GM21423 (cell line): ENCODE measurements at regions not wholly inside any gene's neighbourhood (a gene's known extent, or its start where the extent isn't known, plus 50 kb on each side); places are given as distances from the start of the nearest gene placed in this dataset.
"Not testable (repeated sequence)": the region's sequence is repeated elsewhere in the genome, so short reads cannot be mapped to it uniquely, and the experiment has no call there.

Source experiments
- ATAC-seq: cut with Tn5 transposase; IDR thresholded peaks from one replicate; pipeline ENCODE4 v1.9.1; 2021; ENCODE audit warnings: mild to moderate bottlenecking, moderate library complexity; ENCODE audit not compliant: unreplicated experiment

DNA sequence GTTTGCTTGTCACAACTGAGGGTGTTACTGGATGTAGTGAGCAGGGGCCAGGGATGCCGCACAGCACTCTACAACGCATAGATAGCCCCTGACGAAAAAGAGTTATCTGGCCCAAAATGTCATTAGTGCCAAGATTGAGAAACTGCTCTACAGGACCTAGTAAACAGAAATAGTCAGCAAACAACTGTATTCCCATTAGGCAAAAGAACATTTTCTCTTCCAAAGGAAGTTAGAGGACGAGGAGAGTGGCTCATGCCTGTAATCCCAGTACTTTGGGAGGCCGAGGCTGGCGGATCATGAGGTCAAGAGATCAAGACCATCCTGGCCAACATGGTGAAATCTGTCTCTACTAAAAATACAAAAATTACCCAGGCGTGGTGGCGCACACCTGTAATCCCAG, 189.1 kb downstream of the DUSP10 start:
- ATAC-seq, result not testable (repeated sequence)

DNA sequence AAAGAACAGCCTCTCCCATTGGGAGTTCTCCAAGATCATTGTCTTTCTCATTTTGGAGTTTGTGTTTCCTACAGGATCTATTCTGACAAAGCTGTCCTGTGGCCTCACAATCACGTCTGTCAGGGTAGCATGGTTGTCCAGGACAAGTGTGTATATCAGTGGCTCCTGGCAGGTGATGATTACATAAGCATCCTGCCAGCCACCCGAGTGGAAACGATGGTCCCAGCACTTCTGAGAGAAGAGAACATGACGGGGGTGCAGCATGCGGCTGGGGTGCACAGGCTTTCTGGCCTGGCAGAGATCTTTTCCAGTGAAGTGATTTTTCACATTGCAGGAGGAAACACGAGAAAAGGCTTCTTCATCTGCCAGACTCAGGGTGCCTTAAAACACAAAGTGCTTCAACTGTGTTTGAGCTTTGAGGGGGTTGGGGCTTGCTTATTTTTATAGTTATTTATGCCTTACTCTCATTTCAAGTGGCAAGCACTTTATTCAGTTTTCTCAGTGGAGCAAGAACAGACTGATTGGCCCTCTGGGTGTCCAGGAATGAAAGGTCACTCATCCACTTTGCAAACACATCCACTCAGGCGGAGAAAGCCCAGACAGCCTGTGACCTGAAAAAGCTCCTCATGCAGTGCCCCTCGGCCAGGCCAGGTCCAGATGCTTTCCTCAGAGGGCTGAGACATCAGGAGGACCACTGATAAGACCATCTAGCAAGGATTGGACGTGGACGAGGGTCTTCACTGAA, 186.0 kb downstream of the DUSP10 start:
- no peak for ATAC-seq

DNA sequence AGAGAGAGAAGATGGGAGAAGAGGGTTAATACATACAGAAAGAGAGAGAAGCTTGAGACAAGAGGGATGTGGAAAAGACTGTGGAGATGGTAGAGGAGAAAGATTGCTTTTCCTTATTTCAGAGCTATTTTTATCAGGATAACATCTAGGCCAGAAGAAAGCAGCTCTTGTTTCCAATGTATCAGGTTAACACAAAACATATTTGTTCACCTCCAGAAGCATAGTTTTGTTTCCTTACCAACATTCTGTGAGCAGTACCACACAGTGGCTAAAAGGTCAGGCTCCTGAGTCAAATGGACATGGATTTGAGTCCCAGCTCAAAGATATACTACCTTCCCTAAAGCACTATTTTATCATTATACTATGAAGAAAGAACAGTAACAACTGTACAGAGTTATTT, 185.5 kb downstream of the DUSP10 start:
- ATAC-seq, result no peak

DNA sequence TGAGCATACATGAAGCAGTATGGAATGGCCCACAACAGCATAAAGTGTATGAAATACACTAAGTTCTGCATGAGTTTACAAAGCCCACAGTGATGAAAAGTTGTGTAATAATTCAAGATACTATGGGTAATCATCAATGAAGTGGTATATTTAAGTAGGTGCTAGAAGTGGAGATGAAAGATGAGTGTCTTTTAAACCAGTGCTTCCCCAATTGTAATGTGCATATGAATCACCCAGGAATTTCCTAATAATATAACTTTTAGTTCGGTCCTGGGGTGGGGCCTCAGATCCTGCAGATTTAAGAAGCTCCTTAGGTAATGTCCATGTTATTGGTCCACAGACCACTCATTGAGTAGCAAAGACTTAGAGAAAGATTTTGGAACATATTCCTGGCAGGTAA, 184.9 kb downstream of the DUSP10 start:
- ATAC-seq, result no peak

DNA sequence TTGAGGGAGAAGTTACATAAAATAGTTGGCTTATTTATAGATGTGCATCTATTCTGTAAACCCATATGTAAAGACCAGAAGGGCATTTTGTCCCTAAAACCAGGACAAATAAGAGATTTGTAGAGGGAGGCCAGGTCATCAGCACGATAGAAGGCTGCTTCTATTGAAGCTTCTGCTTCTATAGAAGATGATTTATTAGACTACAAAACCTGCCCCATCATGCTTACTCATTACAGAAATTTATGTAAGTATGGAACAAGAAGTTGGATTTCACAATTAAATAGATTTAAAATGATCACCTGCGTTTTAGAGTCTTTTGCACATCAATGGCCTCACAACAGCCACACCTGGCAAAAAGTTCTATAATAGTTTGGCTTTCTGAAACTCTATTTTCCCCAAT, 183.5 kb downstream of the DUSP10 start:
- ATAC-seq, result no peak

DNA sequence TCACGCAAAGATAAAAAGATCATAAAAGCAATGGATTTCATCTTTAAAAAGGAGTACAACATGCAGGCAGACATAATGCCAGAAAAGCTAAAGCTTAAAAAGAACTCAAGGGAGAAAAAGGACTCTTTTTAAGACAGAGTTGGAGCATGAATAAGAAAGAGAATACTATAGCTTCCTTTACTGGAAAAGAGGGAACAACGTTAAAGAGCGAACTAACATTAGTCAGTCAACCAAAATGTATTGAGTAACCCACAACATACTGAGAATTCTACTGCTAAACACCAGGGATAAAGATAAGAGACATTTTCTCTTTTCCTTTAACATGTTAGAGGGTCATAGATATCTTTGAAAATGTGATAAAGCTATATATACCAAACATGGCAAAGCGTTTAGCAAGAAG, 182.0 kb downstream of the DUSP10 start:
- ATAC-seq, result no peak

DNA sequence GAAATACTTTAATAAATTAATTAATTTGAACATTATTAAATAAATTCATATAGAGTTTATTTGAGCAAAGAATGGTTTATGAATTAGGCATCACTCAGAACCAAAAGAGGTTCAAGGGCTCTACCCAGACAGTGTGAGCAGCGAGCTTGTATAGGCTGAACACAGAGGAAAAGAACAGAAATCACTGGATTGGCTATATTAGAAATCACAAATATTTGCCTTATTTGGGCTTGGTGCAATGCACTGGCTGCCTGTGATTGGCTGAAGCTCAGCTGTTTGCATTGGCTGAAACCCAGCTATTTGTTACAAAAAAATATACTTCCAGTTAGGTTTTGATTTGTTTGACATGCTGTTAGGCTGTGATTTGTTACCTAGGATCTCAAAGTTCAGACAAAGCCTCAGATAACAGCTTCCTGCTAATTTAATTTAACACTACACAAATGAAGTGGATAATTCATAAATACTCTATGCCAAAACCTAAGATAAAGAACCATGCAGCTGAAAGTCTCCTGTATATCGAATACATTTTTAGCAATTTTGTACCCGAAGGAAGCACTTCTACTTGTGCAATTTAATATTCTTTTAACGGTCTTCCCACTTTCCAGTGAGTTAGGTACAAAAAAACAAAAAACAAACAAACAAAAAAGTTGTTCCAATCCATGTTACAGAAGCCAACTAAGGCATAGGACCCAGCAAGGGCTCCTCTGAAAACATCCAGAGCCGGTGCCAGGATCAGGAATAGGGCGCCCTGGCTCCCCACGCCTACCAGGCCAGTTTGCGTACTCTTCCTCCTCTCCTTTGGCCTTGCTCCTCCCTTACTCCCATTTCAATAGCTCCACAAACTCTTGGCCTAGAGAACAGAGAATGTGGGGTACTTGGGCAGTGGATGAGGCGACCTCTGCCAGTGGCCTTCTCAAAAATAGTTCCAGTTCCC, 179.1 kb downstream of the DUSP10 start:
- no peak for ATAC-seq

DNA sequence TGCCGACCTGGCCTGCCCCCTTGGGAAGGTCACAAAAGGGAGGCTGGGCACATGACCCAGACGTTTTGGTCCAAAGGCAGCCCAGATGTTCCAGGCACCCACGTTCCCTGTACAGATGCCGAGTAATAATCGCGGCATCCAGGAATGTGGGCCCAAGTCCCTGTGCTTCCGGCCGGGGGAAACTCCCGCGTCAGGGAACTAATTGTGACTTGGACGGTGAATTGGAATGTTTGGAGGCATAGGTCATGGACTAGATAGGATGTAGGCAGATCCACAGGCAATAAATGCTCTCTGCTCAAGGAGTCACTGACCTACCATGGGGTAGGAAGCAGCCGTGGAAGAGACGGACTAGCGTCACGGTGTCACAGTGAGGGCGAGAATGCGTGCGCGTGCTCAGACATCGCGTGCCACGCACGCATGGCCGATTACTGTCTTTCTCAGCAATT, 178.4 kb downstream of the DUSP10 start:
- no peak for ATAC-seq

DNA sequence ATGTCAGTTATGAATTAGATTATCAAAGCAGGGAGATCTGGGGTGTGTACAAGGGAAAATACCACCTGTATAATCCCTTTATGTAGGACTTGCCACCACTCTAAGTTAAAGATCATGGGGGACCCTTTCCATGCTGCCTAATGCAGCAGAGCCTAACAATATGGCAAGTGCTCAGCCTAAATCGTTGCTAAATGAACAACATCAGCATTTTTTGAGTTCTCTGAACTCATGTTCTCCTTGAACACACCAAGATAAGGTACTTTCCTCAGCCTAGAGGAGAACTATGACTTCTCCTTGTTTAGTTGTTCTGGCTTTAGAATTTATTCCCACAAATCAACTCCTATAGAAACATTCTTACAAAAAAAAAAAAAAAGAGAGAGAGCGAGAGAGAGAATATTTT, 177.0 kb downstream of the DUSP10 start:
- no peak for ATAC-seq

DNA sequence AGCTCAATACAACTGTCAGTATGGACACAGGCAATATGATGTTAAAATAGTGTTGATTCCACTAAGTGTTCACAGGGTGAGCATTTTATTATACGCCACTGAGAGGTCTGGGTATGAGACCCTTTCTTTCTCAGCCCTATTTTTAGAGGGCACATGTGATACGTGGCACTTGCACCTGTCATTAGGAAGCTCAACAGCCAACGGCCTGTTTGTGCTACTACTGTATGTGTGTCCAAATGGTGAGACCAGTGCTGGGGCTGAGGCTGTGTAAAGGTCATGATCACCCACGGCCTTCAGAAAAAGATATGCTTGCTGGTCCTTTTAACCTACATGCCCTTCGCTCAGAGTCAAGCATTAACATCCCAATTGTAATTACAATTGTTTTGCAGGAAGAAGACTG, 176.2 kb downstream of the DUSP10 start:
- ATAC-seq, result no peak

DNA sequence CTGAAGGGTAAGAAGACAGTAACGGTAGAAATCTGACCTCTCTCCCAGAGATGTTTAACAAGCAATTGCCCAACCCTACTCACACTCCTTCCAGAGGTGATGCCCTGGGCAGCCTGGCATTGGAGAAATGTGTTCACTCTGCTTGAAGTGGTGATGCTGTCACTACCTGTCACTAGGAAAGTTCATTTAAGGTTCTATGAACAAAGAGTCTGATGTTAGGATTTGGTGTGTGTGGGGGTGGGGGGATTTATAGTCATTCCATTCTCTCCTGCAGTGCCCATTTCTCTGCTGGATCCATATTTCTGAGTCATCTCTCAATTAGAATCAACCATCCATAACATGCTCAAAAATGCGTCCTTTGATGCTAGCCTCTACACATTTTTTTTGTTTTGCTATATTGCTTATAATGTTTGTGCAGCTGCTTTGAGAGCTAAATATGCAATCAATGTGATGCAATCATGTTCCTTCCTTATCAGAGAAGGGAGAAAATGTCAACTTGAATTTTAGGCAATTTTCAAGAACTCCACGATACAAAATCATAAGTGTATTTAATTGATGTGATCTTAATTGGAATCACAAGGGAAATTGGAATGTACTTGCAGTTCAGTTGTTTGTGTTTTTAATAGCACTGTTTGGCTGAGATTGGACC, 173.9 kb downstream of the DUSP10 start:
- ATAC-seq, result no peak

DNA sequence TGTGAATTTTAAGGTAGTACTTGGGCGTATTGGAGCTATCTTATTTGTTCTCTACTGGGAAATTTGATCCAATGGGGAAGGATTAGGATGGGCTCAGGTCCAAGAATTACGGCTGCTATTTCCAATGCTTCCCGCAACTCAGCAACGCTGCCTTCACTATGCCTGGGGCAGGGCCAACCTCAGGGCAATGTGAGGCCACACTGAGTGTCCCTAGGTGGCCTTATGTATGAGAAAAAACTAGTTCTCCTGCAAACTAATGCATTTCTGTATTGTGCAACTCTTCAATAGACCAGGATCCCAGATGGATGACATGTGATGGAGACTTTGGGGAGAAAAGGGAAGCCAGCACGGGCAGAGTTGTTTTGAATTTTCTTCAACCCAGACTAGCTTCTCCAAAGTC, 168.1 kb downstream of the DUSP10 start:
- no peak for ATAC-seq

DNA sequence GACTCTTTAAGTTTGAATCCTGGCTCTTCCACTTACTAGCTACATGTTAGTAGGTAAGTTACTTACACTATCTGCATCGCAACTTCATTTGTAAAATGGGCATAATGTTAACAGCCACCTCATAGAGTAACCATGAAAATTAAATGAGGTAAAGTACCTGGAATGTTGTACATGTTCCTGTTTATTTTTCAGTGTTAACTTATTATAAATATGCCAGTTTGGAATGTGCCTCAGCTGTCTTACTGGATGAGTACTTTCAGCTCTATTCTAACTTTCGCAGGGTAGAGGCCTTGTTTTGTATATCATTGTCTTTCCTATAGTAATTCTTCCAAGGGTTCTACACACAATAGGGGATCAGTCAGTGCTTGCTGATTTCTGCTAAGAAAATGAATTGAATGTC, 167.4 kb downstream of the DUSP10 start:
- no peak for ATAC-seq

DNA sequence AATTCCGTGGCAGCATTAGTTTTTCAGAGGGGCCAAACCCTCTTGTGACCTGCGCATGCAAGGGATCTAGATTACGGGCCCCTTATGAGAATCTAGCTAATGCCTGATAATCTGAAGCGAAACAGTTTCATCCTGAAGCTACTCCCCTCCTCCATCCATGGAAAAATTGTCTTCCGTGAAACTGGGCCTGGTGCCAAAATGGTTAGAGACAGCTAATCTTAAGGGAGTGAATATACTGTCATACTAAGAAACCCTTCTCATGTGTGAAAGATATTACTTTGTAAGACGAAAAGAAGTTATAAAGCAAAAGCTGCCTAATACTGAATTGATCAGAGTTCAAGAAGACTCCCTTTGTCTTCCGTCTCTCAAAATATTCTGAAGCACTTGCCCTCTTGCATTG, 166.3 kb downstream of the DUSP10 start:
- ATAC-seq, result no peak

DNA sequence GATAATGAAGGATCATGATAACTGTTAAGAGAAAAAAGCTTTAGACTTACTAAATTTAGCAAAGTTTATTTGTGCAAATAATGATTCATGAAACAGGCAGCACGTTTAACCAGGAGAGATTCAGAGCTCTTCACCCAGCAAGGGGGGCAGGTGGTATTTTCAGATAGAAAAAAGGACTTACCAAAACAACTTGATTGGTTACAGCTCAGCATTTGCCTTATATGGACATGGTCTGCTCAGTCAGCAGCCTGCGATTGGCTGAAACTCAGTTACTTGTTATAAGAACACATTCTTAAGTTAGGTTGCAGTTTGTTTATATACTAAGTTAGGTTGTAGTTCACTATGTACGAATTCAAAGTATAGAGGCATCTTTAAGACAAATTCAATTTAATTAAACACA, 165.6 kb downstream of the DUSP10 start:
- ATAC-seq, result no peak

DNA sequence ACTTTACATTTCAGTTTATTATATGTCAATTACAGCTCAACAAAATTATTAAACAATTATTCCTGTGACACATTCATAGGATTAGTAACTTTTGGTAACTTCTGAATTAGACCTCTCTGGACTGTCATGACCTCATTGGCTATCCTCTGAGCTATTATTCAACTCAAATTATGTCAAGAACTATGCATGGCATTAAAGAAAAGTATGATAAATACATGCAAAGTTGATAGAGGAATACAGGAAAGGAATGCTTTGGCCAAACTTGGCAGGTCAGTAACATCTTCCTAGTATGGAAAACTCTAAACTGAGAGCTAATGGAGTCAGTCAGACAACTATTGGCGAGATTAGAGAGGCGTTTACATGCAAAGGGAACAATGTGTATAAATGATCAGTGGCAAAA, 158.4 kb downstream of the DUSP10 start:
- no peak for ATAC-seq

DNA sequence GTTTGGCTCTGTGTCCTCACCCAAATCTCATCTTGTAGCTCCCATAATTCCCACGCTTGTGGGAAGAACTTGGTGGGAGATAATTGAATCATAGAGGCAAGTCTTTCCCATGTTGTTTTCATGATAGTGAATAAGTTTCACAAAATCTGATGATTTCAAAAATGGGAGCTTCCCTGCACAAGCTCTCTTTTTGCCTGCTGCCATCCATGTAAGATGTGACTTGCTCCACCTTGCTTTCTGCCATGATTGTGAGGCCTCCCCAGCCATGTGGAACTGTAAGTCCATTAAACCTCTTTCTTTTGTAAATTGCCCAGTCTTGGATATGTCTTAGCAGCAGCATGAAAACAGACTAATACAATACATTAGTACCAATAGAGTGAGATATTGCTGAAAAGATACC, 154.9 kb downstream of the DUSP10 start:
- not testable (repeated sequence) for ATAC-seq

DNA sequence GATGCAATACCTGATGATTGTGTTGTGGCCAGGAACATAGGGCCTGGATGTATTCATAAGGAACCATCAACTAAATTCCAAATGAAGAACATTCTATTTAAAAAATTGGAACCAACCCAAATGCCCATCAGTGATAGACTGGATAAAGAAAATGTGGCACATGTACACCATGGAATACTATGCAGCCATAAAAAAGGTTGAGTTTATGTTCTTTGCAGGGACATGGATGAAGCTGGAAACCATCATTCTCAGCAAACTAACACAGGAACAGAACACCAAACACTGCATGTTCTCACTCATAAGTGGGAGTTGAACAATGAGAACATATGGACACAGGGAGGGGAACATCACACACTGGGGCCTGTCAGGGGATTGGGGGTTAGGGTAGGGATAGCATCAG, 150.6 kb downstream of the DUSP10 start:
- ATAC-seq, result not testable (repeated sequence)

DNA sequence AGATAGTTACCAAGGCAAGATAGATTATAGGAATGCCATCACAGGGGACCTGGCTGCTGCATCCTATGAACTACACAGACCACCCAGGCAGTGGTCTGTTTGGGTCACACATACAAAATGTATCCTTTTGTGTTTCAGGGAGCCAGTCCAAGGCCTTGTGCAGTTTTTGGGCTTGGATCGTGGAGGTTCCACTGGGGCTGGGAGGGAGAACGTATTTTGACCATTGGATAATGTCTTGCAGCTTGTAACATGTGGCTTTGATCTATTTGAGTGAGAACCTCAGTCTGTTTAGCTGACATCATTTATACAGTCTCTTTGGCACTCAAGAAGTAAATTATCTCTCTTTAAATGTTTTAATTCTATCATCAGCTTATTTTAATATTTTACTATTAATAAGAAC, 147.3 kb downstream of the DUSP10 start:
- no peak for ATAC-seq

DNA sequence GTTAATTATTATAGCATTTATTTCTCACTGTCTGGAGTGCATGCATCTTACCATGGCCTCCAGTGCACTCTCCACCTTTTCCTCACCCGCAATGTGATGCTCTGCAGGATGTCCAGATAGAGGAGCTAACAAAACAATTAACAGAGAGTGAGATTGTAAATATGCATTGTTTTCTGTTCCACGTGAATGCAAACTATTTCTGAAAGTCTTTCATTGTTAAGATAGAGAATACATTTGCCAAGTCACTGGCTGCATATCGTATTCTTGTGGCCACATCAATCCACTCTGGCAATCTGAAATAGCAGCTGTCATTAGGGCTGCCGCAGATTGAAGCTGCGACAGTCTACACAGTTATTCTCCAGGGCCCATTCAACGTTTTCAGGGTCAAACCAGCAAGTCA, 143.8 kb downstream of the DUSP10 start:
- no peak for ATAC-seq

DNA sequence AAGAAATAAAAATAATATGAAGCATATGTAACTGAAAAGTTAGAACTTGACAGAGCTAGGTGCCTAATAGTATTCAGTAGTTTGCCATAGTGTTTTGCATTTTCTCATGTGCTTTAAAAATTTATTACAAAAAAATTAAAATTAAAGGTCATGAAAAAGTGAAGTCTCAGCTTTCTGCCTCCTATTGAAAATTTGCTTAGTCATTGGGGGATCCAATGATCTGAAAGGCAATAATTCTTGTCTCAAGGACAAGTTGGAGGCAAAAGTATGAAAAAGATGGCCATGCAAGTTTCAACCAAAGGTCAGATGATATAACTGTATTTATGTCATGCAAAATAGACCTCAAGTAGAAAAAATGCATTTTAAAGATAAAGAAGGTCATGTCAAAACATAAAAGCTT, 140.7 kb downstream of the DUSP10 start:
- ATAC-seq, result no peak

DNA sequence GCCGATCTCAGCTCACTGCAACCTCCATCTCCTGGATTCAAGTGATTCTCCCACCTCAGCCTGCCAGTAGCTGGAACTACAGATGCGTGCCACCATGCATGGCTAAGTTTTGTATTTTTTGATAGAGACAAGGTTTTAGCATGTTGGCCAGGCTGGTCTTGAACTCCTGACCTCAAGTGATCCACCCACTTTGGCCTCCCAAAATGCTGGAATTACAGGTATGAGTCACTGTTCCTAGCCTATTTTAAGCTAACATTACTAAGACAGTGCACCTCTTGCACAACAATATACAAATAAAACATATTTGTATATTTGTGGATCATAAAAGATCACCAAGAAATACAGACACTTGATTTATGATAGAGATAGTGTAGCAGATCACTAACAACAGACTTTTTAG, 139.1 kb downstream of the DUSP10 start:
- ATAC-seq, result no peak
